Activated CD8-positive, alpha-beta memory T cell treated with anti-CD3 and anti-CD28 coated beads for 36 hours (primary cell): ENCODE measurements at regions not wholly inside any gene's neighbourhood (a gene's known extent, or its start where the extent isn't known, plus 50 kb on each side); places are given as distances from the start of the nearest gene placed in this dataset.
"Not testable (repeated sequence)": the region's sequence is repeated elsewhere in the genome, so short reads cannot be mapped to it uniquely, and the experiment has no call there.

Experiments used
- CTCF ChIA-PET: fragments of 350-600 bp; sonication (Branson Sonifier 250); formaldehyde crosslinking; loops from one replicate; lab custom pipeline; 2021; ENCODE audit warnings: antibody characterized with exemption; lab: Charles Lee
- POLR2A ChIA-PET: fragments of 350-600 bp; sonication (Branson Sonifier 250); formaldehyde crosslinking; loops from one replicate; lab custom pipeline; 2021; ENCODE audit warnings: antibody characterized with exemption; lab: Charles Lee

GRCh38 chr4:133275246-133275645 lies 126.2 kb downstream of the PCDH10 start:
- POLR2A ChIA-PET: no interaction called here
- CTCF ChIA-PET: no interaction called here

- ChIA-PET CTCF (no interaction called here), POLR2A (no interaction called here)
These were observed 124.3 kb downstream of the PCDH10 start for GRCh38 chr4:133273401-133273800.

GRCh38 chr4:133270021-133270570 lies 121.0 kb downstream of the PCDH10 start:
- POLR2A ChIA-PET: no interaction called here
- CTCF ChIA-PET: no interaction called here

GRCh38 chr4:133268205-133268604 lies 119.1 kb downstream of the PCDH10 start:
- ChIA-PET POLR2A (no interaction called here), CTCF (no interaction called here)

- CTCF ChIA-PET: interaction anchor here (0.6 kb wide), 1 partner anchor 59 kb away, joined by 3 read pairs; no protein-coding TSS in a partner anchor
- POLR2A ChIA-PET: not testable (repeated sequence)
These were observed 118.4 kb downstream of the PCDH10 start for GRCh38 chr4:133267506-133267905.

GRCh38 chr4:133266966-133267365 lies 117.9 kb downstream of the PCDH10 start:
- CTCF ChIA-PET: interaction anchor here (0.6 kb wide), 1 partner anchor 58 kb away, joined by 3 read pairs; no protein-coding TSS in a partner anchor
- POLR2A ChIA-PET: not testable (repeated sequence)

GRCh38 chr4:133264251-133264650 lies 115.2 kb downstream of the PCDH10 start:
- CTCF ChIA-PET, POLR2A ChIA-PET: not testable (repeated sequence)

- POLR2A ChIA-PET: no interaction called here
- CTCF ChIA-PET: no interaction called here
These were observed 114.0 kb downstream of the PCDH10 start for GRCh38 chr4:133263104-133263503.

- CTCF ChIA-PET: no interaction called here
These were observed 98.8 kb downstream of the PCDH10 start for GRCh38 chr4:133247861-133248260.

GRCh38 chr4:133245226-133245625 lies 96.1 kb downstream of the PCDH10 start:
- CTCF ChIA-PET: no interaction called here
- POLR2A ChIA-PET: no interaction called here

More at GRCh38 chr4:133247861-133248260, 98.8 kb downstream of the PCDH10 start:
- POLR2A ChIA-PET: no interaction called here
